AG09309 (cell line): ENCODE measurements at regions not wholly inside any gene's neighbourhood (a gene's known extent, or its start where the extent isn't known, plus 50 kb on each side); places are given as distances from the start of the nearest gene placed in this dataset.
"Not testable (repeated sequence)": the region's sequence is repeated elsewhere in the genome, so short reads cannot be mapped to it uniquely, and the experiment has no call there.

ENCODE experiments used
- DNase-seq: peaks from one replicate; pipeline ENCODE4 v3.0.0-alpha.2; 2010; ENCODE audit warnings: low read depth
- H3K4me3 ChIP-seq: 2 replicates; pipeline ENCODE4 v1.5.1; 2011; ENCODE audit warnings: mild to moderate bottlenecking, low read depth, low read length, moderate library complexity; ENCODE audit not compliant: control insufficient read depth
- TF ChIP-seq, protein P1 (sequence below): IDR thresholded peaks from 2 replicates; pipeline ENCODE4 v1.5.1; 2011; ENCODE audit warnings: mild to moderate bottlenecking, low read depth, low read length, inconsistent platforms; ENCODE audit not compliant: insufficient read depth, control insufficient read depth; ENCODE audit errors: missing control alignments

- no peak for DNase-seq
- TF ChIP-seq, protein P1, sequence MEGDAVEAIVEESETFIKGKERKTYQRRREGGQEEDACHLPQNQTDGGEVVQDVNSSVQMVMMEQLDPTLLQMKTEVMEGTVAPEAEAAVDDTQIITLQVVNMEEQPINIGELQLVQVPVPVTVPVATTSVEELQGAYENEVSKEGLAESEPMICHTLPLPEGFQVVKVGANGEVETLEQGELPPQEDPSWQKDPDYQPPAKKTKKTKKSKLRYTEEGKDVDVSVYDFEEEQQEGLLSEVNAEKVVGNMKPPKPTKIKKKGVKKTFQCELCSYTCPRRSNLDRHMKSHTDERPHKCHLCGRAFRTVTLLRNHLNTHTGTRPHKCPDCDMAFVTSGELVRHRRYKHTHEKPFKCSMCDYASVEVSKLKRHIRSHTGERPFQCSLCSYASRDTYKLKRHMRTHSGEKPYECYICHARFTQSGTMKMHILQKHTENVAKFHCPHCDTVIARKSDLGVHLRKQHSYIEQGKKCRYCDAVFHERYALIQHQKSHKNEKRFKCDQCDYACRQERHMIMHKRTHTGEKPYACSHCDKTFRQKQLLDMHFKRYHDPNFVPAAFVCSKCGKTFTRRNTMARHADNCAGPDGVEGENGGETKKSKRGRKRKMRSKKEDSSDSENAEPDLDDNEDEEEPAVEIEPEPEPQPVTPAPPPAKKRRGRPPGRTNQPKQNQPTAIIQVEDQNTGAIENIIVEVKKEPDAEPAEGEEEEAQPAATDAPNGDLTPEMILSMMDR: no peak
Observed at GRCh38 chr6:81589465-81590313, 162.8 kb downstream of the TENT5A start.

DNA sequence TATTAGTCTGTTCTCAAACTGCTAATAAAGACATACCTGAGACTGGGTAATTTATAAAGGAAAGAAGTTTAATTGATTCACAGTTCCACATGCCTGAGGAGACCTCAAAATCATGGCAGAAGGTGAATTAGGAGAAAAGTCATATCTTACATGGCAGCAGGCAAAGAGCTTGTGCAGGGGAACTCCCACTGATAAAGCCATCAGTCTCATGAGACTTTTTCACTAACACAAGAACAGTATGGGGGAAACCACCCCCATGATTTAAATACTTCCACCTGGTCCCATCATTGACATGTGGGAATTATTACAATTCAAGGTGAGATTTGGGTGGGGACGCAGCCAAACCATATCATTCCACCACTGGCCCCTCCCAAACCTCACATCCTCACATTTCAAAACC is 166.8 kb downstream of the TENT5A start:
- DNase-seq, H3K4me3 ChIP-seq: not testable (repeated sequence)

More at GRCh38 chr6:81589465-81590313, 162.8 kb downstream of the TENT5A start:
- H3K4me3 ChIP-seq: no peak overlapping the region

DNA sequence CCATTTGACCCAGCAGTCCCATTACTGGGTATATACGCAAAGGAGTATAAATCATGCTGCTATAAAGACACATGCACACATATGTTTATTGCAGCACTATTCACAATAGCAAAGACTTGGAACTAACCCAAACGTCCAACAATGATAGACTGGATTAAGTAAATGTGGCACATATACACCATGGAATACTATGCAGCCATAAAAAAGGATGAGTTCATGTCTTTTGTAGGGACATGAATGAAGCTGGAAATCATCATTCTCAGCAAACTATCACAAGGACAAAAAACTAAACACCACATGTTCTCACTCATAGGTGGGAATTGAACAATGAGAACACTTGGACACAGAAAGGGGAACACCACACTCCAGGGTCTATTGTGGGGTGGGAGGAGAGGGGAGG is 168.3 kb downstream of the TENT5A start:
- not testable (repeated sequence) for H3K4me3 ChIP-seq, DNase-seq

DNA sequence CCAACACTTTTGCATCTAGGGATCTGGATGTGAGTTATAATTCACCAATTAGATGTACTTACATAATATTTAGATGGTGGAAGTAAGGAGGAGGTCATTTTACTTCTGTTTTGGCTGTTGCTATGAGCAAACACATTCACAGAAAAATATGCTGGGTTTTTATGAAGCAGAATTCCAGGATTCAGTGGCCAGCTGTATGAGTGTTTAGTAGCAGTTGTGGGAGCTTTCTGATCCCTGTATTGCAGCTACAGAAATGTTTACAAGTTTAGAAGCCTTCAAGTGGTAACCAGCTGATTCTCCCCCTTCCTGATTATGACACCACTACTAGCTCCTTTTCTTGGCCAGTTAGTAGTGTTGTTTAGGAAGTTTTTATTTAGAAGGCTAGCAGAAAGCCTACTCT is 177.0 kb downstream of the TENT5A start:
- TF ChIP-seq, protein P1: no peak
- H3K4me3 ChIP-seq: no peak overlapping the region
- DNase-seq: peak; percentile 33

DNA sequence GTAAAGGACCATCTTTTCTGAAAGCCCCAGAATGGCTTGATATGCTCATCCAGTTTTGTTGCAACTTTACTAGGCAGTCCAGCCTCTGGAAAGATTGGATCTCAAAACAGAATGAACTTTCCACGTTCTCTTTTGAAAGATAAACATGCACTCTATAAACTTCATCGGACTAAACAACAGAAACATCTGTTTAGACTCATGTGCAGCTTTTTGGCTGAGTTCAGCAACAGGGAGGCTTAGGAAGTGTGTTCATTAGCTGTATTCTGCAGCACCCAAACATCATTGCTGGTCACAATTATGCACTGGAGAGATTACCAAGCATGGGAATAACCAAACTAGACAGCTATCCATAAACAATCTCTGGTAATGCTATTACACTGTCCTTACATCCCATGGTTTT is 180.5 kb downstream of the TENT5A start:
- no peak for DNase-seq
- no peak overlapping the region for H3K4me3 ChIP-seq
- TF ChIP-seq, protein P1: no peak

DNA sequence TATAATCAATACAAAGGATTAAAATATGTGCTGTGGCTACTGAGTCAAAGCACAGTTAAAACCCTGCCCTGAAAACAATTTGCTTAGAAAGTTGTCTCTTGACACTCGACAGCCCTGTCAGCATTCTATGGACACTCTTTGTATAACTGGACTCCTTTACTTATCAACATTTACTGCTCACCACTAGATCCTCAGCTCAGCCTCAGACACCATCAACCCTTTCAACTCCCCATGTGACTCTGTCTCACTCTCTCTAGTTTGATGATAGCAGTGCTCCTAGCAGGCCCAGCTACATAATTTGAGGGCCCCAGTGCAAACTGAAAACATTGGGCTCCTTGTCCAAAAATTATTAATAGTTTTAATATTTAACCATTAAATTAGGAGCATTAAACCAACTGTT is 181.8 kb downstream of the TENT5A start:
- DNase-seq: no peak
- no peak overlapping the region for H3K4me3 ChIP-seq
- TF ChIP-seq, protein P1: no peak

DNA sequence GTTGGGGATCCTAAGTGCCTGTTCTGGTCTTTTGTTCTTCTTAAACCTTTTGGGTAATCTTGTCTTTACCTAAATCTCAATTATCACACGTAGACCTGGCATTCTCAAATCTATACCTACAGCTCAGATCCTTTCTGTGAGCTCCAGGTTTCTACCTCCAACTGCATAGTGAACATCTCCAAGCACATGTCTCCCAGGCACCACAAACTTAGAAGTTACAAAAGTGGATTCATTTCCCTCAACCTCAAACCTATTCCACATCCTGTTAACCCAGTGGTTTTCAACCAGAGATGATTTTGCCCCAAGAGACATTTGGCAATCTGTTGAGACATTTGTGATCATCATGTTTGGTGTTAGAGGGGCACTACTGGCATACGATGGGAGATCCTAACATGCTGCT is 183.5 kb downstream of the TENT5A start:
- TF ChIP-seq, protein P1: no peak

GRCh38 chr6:81565071-81565470 is 187.4 kb downstream of the TENT5A start:
- TF ChIP-seq, protein P1: no peak
- no peak overlapping the region for H3K4me3 ChIP-seq
- DNase-seq: no peak

More for the DNA sequence above, 183.5 kb downstream of the TENT5A start:
- DNase-seq: no peak
- no peak overlapping the region for H3K4me3 ChIP-seq
